ENCODE measurements at regions not wholly inside any gene's neighbourhood (a gene's known extent, or its start where the extent isn't known, plus 50 kb on each side); places are given as distances from the start of the nearest gene placed in this dataset.

DNA sequence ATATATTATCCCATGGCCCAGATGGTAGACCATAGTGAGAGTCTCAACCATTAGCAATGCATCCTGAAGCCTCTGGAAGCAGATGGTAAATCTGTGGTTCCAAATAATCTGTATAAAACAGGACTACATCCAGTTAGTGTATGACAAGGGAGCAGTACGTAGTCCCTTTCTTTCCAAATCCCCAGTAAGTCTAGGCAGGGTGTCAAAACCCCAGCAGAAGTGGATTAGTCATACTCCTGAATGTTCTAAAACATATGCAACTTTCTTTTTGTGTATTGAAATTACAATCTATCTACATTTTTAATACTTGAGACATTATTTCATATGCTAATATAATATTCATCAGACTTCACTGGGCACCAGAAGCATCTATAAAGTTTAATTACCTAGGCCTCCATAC is 295.1 kb upstream of the ANO5 start:
- DNase-seq, result no peak
- TF ChIP-seq EP300 (IDR thresholded peaks at IDR 0.05) (no peak), POLR2A (IDR thresholded peaks at IDR 0.05) (no peak), POLR2AphosphoS5 (IDR thresholded peaks at IDR 0.05) (no peak)
- TF ChIP-seq, protein P1, sequence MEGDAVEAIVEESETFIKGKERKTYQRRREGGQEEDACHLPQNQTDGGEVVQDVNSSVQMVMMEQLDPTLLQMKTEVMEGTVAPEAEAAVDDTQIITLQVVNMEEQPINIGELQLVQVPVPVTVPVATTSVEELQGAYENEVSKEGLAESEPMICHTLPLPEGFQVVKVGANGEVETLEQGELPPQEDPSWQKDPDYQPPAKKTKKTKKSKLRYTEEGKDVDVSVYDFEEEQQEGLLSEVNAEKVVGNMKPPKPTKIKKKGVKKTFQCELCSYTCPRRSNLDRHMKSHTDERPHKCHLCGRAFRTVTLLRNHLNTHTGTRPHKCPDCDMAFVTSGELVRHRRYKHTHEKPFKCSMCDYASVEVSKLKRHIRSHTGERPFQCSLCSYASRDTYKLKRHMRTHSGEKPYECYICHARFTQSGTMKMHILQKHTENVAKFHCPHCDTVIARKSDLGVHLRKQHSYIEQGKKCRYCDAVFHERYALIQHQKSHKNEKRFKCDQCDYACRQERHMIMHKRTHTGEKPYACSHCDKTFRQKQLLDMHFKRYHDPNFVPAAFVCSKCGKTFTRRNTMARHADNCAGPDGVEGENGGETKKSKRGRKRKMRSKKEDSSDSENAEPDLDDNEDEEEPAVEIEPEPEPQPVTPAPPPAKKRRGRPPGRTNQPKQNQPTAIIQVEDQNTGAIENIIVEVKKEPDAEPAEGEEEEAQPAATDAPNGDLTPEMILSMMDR (IDR thresholded peaks at IDR 0.05), result no peak
- no peaks in the 10 kb centered on the region for H3K36me3 ChIP-seq
- no peaks in the 10 kb centered on the region for H3K9me3 ChIP-seq
- 50 to 86% (median 79%) methylated on average over 1 of the region's 1 CpG for WGBS, 5 donors
- intact Hi-C loops (cut with DNase I; ENCODE audit: low total_unique reads), result no loop called here
- H3K4me3 ChIP-seq, result no peak overlapping the region
- no peaks in the 10 kb centered on the region for H3K4me1 ChIP-seq
- H3K27ac ChIP-seq, result no peak overlapping the region
- H3K27me3 ChIP-seq, result no peaks in the 10 kb centered on the region

DNA sequence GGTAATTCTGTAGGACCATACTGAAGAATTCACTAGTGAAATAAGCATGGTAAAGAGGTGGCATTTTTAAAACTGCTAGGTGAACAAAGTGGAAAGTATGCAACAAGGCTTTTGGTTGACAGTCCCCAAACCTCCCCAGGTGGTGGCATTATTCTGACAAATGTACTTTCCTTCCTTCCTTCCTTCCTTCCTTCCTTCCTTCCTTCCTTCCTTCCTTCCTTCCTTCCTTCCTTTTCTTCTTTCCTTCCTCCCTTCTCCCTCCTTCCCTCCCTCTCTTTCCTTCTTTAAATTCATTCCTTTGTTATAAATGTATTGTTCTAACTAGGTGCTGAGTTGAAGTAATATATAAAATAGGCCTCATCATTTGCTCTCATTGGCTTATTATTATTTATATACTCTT is 284.7 kb upstream of the ANO5 start:
- TF ChIP-seq POLR2AphosphoS5 (IDR thresholded peaks at IDR 0.05) (no peak), POLR2A (IDR thresholded peaks at IDR 0.05) (no peak), EP300 (IDR thresholded peaks at IDR 0.05) (no peak)
- TF ChIP-seq, protein P1 (IDR thresholded peaks at IDR 0.05), result no peak
- no peaks in the 10 kb centered on the region for H3K9me3 ChIP-seq
- no peak for DNase-seq
- intact Hi-C loops (cut with DNase I; ENCODE audit: low total_unique reads), result no loop called here
- no peaks in the 10 kb centered on the region for H3K36me3 ChIP-seq
- no peaks in the 10 kb centered on the region for H3K4me1 ChIP-seq
- H3K4me3 ChIP-seq, result no peak overlapping the region
- no peak overlapping the region for H3K27ac ChIP-seq
- no peaks in the 10 kb centered on the region for H3K27me3 ChIP-seq

DNA sequence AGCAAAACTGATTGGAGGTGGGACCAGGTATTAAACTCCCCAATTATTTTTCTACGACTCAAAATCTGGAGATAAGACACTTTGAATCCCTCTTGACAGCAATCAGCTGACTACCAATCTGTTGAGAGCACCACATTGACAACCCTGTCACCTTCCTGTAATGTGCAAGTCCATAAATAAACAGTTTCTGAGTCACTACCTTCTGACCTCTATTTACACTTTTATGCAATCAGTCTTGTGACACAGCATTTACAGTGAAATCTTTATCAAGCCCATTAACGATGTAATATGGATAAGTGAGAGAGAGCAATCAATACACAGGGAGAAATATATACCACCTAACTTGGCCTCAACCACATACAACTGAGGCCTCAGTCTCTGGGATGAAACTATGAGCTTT is 283.7 kb upstream of the ANO5 start:
- Histone ChIP-seq H3K9me3 (no peaks in the 10 kb centered on the region), H3K27me3 (no peaks in the 10 kb centered on the region), H3K36me3 (no peaks in the 10 kb centered on the region), H3K4me3 (no peak overlapping the region), H3K4me1 (no peaks in the 10 kb centered on the region), H3K27ac (no peak overlapping the region)
- TF ChIP-seq, protein P1 (IDR thresholded peaks at IDR 0.05), result no peak
- peak in 1 of 3 donors; percentile 7 for TF ChIP-seq POLR2AphosphoS5 (IDR thresholded peaks at IDR 0.05)
- no peak for TF ChIP-seq EP300 (IDR thresholded peaks at IDR 0.05)
- no peak for TF ChIP-seq POLR2A (IDR thresholded peaks at IDR 0.05)
- intact Hi-C loops (cut with DNase I; ENCODE audit: low total_unique reads), result no loop called here
- 24 to 50% (median 40%) methylated on average over 2 of the region's 2 CpGs for WGBS, 5 donors
- peak in 1 of 2 donors; percentile 6 for DNase-seq

DNA sequence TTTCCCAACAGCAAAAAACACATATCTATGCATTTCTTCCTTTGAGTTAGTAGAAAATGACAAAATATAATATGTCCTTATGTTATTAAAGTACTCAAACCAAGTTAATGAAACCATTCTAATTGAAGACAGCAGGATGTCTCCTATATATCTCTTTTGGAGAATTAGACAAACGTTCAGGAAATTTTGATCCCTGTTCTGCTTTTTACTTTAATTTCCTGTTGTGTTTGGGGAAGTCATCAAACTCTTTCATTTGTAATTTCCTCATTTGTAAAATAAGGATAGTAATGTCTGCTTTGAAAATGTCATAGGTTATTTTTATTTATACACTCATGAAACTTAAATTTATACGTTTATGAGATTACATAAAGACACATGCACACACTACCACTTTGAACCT is 281.8 kb upstream of the ANO5 start:
- WGBS, 5 donors, result 47 to 73% (median 67%) methylated on average over 2 of the region's 2 CpGs

More for the DNA sequence above, 281.8 kb upstream of the ANO5 start:
- DNase-seq, result no peak
- Histone ChIP-seq H3K27me3 (no peaks in the 10 kb centered on the region), H3K27ac (no peak overlapping the region), H3K36me3 (no peaks in the 10 kb centered on the region), H3K9me3 (peaks cover 0 to 9% (median 4%) of the 10 kb centered on the region in 4 donors), H3K4me3 (no peak overlapping the region), H3K4me1 (no peaks in the 10 kb centered on the region)
- TF ChIP-seq, protein P1 (IDR thresholded peaks at IDR 0.05), result no peak
- TF ChIP-seq POLR2AphosphoS5 (IDR thresholded peaks at IDR 0.05) (no peak), POLR2A (IDR thresholded peaks at IDR 0.05) (no peak), EP300 (IDR thresholded peaks at IDR 0.05) (no peak)
- intact Hi-C loops (cut with DNase I; ENCODE audit: low total_unique reads), result no loop called here

Data from stomach (tissue), 8 donors.